HL-60 (cell line): ENCODE measurements at regions not wholly inside any gene's neighbourhood (a gene's known extent, or its start where the extent isn't known, plus 50 kb on each side); places are given as distances from the start of the nearest gene placed in this dataset.

Experiments used
- GABPA ChIP-seq: IDR thresholded peaks from 2 replicates; pipeline ENCODE4 v1.6.1; 2012; ENCODE audit warnings: low read depth
- POLR2AphosphoS5 ChIP-seq: IDR thresholded peaks from 2 replicates; pipeline ENCODE4 v1.6.1; 2012; ENCODE audit warnings: low read depth
- SPI1 ChIP-seq: IDR thresholded peaks from 2 replicates; pipeline ENCODE4 v1.6.1; 2012; ENCODE audit warnings: low read depth, mild to moderate bottlenecking, borderline replicate concordance
- TF ChIP-seq, protein P1 (sequence below): IDR thresholded peaks from 2 replicates; pipeline ENCODE4 v1.6.1; 2012; ENCODE audit warnings: low read depth; ENCODE audit not compliant: insufficient replicate concordance
- TF ChIP-seq, protein P2 (sequence below): IDR thresholded peaks from one replicate; pipeline ENCODE4 v1.5.1; 2011; ENCODE audit warnings: low read length, control low read depth, inconsistent platforms; ENCODE audit not compliant: insufficient read depth

- TF ChIP-seq, protein P1, sequence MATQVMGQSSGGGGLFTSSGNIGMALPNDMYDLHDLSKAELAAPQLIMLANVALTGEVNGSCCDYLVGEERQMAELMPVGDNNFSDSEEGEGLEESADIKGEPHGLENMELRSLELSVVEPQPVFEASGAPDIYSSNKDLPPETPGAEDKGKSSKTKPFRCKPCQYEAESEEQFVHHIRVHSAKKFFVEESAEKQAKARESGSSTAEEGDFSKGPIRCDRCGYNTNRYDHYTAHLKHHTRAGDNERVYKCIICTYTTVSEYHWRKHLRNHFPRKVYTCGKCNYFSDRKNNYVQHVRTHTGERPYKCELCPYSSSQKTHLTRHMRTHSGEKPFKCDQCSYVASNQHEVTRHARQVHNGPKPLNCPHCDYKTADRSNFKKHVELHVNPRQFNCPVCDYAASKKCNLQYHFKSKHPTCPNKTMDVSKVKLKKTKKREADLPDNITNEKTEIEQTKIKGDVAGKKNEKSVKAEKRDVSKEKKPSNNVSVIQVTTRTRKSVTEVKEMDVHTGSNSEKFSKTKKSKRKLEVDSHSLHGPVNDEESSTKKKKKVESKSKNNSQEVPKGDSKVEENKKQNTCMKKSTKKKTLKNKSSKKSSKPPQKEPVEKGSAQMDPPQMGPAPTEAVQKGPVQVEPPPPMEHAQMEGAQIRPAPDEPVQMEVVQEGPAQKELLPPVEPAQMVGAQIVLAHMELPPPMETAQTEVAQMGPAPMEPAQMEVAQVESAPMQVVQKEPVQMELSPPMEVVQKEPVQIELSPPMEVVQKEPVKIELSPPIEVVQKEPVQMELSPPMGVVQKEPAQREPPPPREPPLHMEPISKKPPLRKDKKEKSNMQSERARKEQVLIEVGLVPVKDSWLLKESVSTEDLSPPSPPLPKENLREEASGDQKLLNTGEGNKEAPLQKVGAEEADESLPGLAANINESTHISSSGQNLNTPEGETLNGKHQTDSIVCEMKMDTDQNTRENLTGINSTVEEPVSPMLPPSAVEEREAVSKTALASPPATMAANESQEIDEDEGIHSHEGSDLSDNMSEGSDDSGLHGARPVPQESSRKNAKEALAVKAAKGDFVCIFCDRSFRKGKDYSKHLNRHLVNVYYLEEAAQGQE: no peak
- TF ChIP-seq, protein P2, sequence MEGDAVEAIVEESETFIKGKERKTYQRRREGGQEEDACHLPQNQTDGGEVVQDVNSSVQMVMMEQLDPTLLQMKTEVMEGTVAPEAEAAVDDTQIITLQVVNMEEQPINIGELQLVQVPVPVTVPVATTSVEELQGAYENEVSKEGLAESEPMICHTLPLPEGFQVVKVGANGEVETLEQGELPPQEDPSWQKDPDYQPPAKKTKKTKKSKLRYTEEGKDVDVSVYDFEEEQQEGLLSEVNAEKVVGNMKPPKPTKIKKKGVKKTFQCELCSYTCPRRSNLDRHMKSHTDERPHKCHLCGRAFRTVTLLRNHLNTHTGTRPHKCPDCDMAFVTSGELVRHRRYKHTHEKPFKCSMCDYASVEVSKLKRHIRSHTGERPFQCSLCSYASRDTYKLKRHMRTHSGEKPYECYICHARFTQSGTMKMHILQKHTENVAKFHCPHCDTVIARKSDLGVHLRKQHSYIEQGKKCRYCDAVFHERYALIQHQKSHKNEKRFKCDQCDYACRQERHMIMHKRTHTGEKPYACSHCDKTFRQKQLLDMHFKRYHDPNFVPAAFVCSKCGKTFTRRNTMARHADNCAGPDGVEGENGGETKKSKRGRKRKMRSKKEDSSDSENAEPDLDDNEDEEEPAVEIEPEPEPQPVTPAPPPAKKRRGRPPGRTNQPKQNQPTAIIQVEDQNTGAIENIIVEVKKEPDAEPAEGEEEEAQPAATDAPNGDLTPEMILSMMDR: no peak
- TF ChIP-seq GABPA (no peak), SPI1 (no peak), POLR2AphosphoS5 (no peak)
Measured at GRCh38 chr16:50948268-50948930, 202.7 kb downstream of the SALL1 start.
